ENCODE measurements at regions not wholly inside any gene's neighbourhood (a gene's known extent, or its start where the extent isn't known, plus 50 kb on each side); places are given as distances from the start of the nearest gene placed in this dataset.

GRCh38 chr9:75532233-75533050, 358.0 kb upstream of the PCSK5 start:
- Histone ChIP-seq H3T11ph (ENCODE audit: low read length) (no peak overlapping the region), H2BK12ac (ENCODE audit: insufficient read length, low read depth, low read length) (no peak overlapping the region), H4K91ac (ENCODE audit: insufficient read length, low read depth, low read length) (no peak overlapping the region), H3K4me2 (ENCODE audit: insufficient read depth, insufficient read length, low read length) (no peak overlapping the region), H3K9me3 (ENCODE audit: control insufficient read depth, low read depth, low read length) (no peaks in the 10 kb centered on the region), H3K23ac (ENCODE audit: insufficient read length, low read depth, low read length) (no peak overlapping the region), H3K14ac (ENCODE audit: insufficient read depth, low read length) (no peak overlapping the region), H3K27me3 (ENCODE audit: insufficient read depth, low read length) (no peaks in the 10 kb centered on the region), H4K5ac (ENCODE audit: insufficient read length, low read depth, low read length) (no peak overlapping the region), H2AK5ac (ENCODE audit: insufficient read length, low read length) (no peak overlapping the region), H3K9ac (ENCODE audit: extremely low read depth, insufficient read length, low read length) (no peak overlapping the region), H3K4ac (ENCODE audit: low read depth, low read length) (no peak overlapping the region), H3K27ac (ENCODE audit: insufficient read length, low read depth, low read length) (no peak overlapping the region), H3K18ac (ENCODE audit: insufficient read length, low read depth, low read length) (no peak overlapping the region), H2BK5ac (ENCODE audit: insufficient read length, low read length) (no peak overlapping the region), H4K8ac (replicated peaks; ENCODE audit: insufficient read length, low read depth, low read length) (no peak overlapping the region), H2BK120ac (ENCODE audit: low read depth, low read length, poor library complexity, severe bottlenecking) (no peak overlapping the region), H4K20me1 (ENCODE audit: control insufficient read depth, insufficient read depth, insufficient read length) (no peaks in the 10 kb centered on the region), H2BK20ac (ENCODE audit: low read depth, low read length, poor library complexity, severe bottlenecking) (no peak overlapping the region), H3K79me2 (ENCODE audit: insufficient read depth, low read length) (no peaks in the 10 kb centered on the region), H3K79me1 (ENCODE audit: insufficient read depth, low read depth, low read length, poor library complexity, severe bottlenecking) (no peaks in the 10 kb centered on the region), H3K56ac (ENCODE audit: insufficient read length, low read depth, low read length) (no peak overlapping the region), H2AFZ (ENCODE audit: low read length) (no peak overlapping the region), H2BK15ac (ENCODE audit: low read depth, low read length) (no peak overlapping the region), H3K23me2 (ENCODE audit: insufficient read length, low read depth, low read length, poor library complexity, severe bottlenecking) (no peaks in the 10 kb centered on the region), H3K4me1 (ENCODE audit: insufficient read depth, low read length) (no peaks in the 10 kb centered on the region)
- no peak for DNase-seq
- Mint-ChIP-seq H3K4me3 (no peak overlapping the region), H3K27ac (no peak overlapping the region), H3K4me1 (no peaks in the 10 kb centered on the region), H3K36me3 (ENCODE audit: insufficient read depth in 1 of 3, low read depth in 3 of 3) (peaks cover 0 to 2% (median 0%) of the 10 kb centered on the region in 3 experiments; a peak in 3 of 7 replicates), H3K9me3 (peaks cover 0 to 3% of the 10 kb centered on the region in 2 experiments; a peak in 2 of 5 replicates), H3K27me3 (ENCODE audit: low read depth) (no peaks in the 10 kb centered on the region)
- no peak for TF ChIP-seq CTCF (conservative IDR thresholded peaks at IDR 0.05)
- no CpG with 5 or more reads among the region's 3 CpGs for WGBS (ENCODE audit: extremely low coverage, insufficient read length, low lambda C conversion rate)

Measured in H9 (cell line).